Muscle of back (tissue), 3 donors: ENCODE measurements at regions not wholly inside any gene's neighbourhood (a gene's known extent, or its start where the extent isn't known, plus 50 kb on each side); places are given as distances from the start of the nearest gene placed in this dataset.
A peak's percentile ranks its signal among the peaks of the same experiment; 100 is the strongest.

ENCODE experiments used
- DNase-seq, 3 donors: peaks; one replicate each; pipeline versions ENCODE4 v3.0.0 to v3.0.0-alpha.2; 2013

- no peak for DNase-seq
These were observed 134.6 kb upstream of the SYNDIG1 start for GRCh38 chr20:24334830-24335229.

GRCh38 chr20:24332956-24333355 lies 136.5 kb upstream of the SYNDIG1 start:
- no peak for DNase-seq

GRCh38 chr20:24331939-24332338 lies 137.5 kb upstream of the SYNDIG1 start:
- no peak for DNase-seq

- DNase-seq, result no peak
These were observed 140.5 kb upstream of the SYNDIG1 start for GRCh38 chr20:24328901-24329300.

GRCh38 chr20:24321973-24322372 lies 147.5 kb upstream of the SYNDIG1 start:
- no peak for DNase-seq

GRCh38 chr20:24318569-24319352 lies 150.7 kb upstream of the SYNDIG1 start:
- DNase-seq, result peak in 1 of 3 donors; percentile 3

GRCh38 chr20:24317224-24317623 lies 152.2 kb upstream of the SYNDIG1 start:
- no peak for DNase-seq

- no peak for DNase-seq
These were observed 152.7 kb upstream of the SYNDIG1 start for GRCh38 chr20:24316731-24317130.

- DNase-seq, result no peak
These were observed 155.4 kb upstream of the SYNDIG1 start for GRCh38 chr20:24314053-24314452.

GRCh38 chr20:24309596-24309995 lies 159.8 kb upstream of the SYNDIG1 start:
- DNase-seq, result no peak

- no peak for DNase-seq
These were observed 164.1 kb upstream of the SYNDIG1 start for GRCh38 chr20:24305371-24305770.

GRCh38 chr20:24304291-24304690 lies 165.1 kb upstream of the SYNDIG1 start:
- DNase-seq, result no peak

GRCh38 chr20:24303393-24304170 lies 165.8 kb upstream of the SYNDIG1 start:
- DNase-seq, result peak in 2 of 3 donors; percentile 10 to 11

GRCh38 chr20:24297993-24298392 lies 171.4 kb upstream of the SYNDIG1 start:
- no peak for DNase-seq

GRCh38 chr20:24296477-24297261 lies 172.8 kb upstream of the SYNDIG1 start:
- no peak for DNase-seq

- no peak for DNase-seq
These were observed 178.4 kb upstream of the SYNDIG1 start for GRCh38 chr20:24291014-24291413.

- peak in 1 of 3 donors; percentile 5 for DNase-seq
These were observed 179.5 kb upstream of the SYNDIG1 start for GRCh38 chr20:24289737-24290481.

- no peak for DNase-seq
These were observed 186.2 kb upstream of the SYNDIG1 start for GRCh38 chr20:24283186-24283585.

- DNase-seq, result no peak
These were observed 192.2 kb upstream of the SYNDIG1 start for GRCh38 chr20:24277196-24277595.

- DNase-seq, result no peak
These were observed 193.3 kb upstream of the SYNDIG1 start for GRCh38 chr20:24275946-24276705.

- DNase-seq, result no peak
These were observed 196.2 kb upstream of the SYNDIG1 start for GRCh38 chr20:24273251-24273650.
